HG03575 (cell line): ENCODE measurements at regions not wholly inside any gene's neighbourhood (a gene's known extent, or its start where the extent isn't known, plus 50 kb on each side); places are given as distances from the start of the nearest gene placed in this dataset.
"Not testable (repeated sequence)": the region's sequence is repeated elsewhere in the genome, so short reads cannot be mapped to it uniquely, and the experiment has no call there.

Source experiments
- ATAC-seq: cut with Tn5 transposase; IDR thresholded peaks from one replicate; pipeline ENCODE4 v1.9.1; 2021; ENCODE audit not compliant: unreplicated experiment, insufficient number of reproducible peaks, low FRiP score; ENCODE audit errors: extremely low read depth

DNA sequence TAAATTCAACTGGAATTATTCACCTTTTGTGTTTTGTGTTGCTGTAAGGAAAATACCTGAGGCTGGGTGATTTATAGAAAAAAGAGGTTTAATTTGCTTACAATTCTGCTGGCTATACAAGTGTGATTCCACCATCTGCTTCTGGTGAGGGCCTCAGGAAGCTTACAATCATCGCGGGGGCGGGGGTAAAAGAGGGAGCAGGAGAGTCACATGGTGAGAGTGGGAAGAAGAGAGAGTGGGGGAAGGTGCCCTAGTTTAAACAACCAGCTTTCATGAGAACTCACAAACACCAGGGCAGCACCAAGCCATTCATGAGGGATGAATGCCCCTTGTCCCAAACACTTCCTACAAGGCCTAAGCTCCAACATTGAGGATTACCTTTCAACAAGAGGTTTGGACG, 760.7 kb upstream of the PCDH9 start:
- no peak for ATAC-seq

DNA sequence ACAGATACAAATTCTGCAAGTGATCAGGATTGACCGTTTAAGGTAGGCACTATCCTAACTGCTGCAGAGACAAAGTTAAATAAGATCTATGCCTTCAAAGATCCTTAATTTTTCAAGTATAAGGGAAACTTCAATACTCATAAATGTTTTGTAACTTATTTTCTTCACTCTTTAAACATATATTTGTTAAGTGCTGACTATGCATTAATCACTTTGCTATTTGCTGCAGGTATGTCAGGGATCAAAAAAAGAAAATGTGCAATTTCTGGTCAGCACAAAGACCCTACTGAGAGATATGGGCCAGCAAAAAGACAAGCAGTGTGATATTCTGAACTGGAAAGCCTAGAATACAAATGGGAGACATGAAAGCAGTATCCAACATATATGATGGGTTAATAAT, 756.1 kb upstream of the PCDH9 start:
- ATAC-seq = no peak

DNA sequence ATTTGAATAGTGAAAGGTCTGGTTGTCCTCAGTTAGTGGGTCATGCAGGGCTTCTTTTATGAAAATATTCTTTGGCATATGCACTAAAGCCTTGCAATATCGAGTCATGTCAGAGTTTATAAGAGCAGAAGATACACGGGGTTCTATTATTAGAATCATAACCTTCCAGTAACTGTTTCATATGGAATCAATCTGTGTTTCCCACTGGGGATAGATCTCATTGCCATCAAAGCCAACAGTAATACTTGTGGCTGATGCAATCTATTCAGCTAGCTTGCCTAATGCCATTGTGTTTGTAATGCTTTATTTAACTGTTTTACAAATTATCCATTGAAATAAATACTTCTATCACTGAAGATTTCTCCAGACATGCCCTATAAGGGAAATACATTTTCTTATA, 746.9 kb upstream of the PCDH9 start:
- ATAC-seq = no peak

DNA sequence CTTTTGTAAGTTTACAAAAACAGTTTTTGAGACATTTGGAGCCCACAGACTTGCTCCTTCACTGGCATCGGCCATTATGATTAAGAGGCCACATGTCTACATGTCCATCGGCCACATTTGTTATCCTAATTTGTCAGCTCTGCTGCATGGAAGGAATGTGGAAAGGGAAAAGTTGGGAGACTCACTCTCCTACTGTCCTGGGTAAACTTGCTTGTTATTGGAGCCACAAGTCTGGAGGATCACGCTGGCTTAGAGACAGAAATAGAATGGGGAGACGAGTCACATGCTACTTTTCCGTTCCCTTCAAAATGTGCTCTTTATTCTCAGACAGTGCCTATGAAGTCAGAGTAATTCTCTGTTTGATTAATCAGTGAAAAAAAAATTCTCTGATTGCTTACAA, 741.2 kb upstream of the PCDH9 start:
- no peak for ATAC-seq

DNA sequence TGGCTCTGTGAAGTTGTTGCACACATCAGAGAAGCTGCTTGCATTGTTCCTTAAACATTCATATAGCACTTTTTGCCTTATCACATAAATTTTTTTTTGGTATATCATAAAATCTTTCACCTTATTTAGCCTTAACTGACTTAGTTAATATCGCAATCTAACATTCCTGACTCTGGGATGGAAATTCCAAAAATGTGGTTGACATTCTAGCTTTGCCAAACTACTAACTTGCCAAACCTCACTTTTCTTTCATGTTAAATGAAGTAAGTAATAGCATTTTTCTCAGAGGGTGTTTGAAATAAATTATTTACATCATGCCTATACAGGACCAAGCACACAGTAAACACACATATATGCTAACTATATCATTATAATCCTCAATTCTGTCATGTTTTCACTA, 736.9 kb upstream of the PCDH9 start:
- no peak for ATAC-seq

DNA sequence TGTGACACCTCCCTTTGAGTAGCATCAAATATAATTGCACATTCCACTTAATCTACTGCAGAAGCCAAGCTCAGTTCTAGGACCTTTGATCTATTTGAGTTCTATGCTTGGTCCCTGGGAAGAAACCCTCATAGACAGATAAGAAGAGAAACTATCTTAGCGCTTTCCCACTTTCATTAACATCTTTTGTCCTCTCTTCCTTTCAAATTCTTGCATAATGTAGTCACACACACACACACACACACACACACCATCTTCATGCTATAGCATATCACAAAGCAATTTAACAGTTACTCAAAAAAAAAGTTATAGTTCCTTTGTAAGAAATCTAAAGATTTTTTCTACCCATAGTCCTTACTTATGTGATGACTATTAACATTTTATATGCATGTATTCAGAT, 735.9 kb upstream of the PCDH9 start:
- ATAC-seq = no peak

DNA sequence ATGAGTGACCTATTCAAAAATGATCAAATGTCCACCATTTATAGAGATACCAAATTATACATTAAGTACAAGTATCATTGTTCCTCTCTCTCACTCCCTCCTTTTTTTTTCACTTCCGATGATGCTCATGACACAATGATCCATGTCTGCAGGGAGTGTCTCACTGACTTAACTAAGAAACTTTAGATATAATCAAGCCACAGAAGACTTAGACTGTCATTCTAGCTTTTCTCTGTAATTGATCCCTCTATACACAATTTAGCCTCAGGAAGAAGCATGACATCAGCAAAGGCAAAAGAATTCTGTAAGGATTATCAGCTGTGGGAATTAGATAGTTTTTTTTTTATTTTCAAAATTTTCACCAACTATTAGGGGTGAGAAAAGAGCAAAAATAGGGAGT, 734.9 kb upstream of the PCDH9 start:
- no peak for ATAC-seq

DNA sequence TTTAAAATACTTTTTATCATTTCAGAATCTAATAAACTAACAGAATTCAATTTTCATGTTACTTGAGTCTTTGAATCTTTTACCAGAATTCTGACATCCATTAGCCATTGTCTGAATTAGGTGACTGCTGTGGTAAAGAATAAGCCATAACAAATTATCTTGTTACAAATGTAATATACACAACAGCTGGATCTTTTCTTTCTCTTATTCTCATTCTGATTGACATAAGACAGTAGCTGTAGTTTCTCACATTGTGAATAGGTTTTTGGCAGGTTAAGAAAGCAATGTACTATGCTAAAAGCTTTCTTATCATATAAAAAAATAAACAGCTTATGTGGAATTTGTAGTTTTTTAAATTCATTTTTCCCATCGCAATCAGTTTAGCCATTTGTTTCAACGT, 734.0 kb upstream of the PCDH9 start:
- ATAC-seq = no peak

DNA sequence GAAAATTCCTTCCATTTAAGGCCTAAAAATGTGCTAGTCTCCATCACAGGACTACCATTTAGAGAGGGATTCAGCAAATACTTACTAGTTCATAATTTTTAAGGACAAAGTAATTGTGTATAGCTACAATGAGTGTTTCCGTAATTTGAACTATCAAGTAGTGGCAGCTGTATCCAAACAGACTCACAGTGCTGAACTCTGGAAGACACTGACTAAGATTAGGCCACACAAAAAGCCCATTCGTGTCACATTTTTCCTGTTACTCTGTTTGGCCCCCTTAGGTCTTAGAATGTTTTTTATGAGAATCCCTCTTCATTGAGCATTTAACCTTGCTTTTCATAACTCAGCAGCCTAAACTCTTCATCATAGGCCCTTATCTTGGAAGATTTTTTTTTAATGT, 731.2 kb upstream of the PCDH9 start:
- no peak for ATAC-seq

DNA sequence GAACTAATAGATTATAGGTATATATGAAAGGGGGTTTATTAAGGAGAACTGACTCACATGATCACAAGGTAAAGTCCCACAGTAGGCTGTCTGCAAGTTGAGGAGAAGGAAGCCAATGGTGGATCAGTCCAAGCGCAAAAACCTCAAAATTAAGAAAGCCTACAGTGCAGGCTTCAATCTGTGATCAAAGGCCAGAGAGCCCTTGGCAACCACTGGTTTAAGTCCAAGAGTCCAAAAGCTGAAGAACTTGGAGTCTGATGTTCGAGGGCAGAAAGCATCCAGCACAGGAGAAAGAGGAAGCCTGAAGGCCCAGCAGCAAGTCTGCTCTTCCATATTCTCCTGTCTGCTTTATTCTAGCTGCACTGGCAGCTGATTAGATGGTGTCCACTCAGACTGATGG, 721.3 kb upstream of the PCDH9 start:
- no peak for ATAC-seq

DNA sequence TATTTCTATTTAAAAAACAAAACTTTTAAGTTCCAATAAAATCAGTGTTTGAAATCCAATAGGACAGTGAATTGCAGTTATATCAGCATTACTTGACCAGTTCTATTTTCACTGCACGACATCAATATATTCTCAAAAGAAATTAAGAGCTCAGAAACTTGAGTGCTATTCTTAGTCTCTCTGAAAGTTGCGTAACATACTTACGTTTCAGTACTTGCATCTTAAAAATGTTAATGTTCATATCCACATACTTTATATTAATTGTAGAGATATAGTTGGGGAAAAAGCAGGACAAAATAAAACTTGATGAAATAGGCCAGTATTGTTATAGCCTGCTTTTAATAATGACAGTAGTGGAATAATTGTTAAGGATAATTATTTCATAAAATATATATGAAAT, 720.5 kb upstream of the PCDH9 start:
- ATAC-seq = no peak

DNA sequence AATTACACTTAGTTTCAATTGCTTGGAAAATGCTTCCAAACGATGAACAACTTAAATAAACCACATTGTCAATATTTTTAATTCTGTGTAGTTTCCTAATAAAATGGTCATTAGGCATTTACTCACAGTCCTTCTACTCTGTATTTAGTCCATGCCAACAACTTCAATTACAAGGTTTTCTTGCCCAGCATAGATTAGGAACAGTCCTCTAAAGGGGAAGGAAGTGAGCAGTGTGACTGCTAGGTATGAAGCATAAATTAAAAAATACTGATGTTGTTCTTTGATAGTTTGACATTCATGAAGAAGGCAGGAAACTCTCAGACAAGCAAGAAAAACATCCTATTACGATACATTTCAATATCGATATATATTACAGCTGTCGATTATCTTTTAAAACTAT, 716.0 kb upstream of the PCDH9 start:
- no peak for ATAC-seq

DNA sequence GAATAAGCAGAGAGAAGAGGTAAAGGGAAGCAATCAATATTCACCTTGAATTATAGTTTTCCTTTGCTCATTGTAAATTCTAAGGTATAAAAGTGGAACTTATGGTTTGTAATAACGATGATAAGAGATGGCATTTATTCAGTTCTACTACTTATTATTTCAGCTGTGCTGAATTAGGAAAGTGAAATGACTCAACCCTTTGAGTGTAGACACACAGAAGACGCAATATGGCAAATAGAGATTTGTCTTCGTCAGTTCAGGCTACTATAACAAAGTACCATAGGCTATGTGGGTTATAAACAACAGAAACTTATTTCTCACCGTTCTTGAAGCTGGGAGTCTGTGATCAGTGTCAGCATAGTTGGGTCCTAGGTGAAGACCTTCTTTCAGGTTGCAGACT, 713.0 kb upstream of the PCDH9 start:
- no peak for ATAC-seq

DNA sequence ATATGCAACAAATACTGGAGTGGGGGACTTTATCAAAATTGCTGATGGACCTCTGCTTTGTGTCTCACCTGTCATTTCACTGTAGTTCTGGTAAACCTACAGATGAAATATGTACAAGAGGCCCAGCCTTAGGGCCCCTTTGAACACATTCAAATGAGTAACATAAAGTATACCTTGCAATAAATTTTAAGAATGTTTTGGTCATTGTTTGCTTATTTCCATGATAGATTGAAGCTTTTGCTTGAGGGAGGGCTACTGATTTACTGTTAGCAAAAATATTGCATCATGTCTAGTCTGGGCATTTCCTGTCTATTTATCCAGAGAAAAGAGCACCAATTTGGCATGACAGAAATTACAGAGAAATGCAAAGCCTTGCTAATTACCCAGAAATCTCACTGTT, 705.5 kb upstream of the PCDH9 start:
- no peak for ATAC-seq

DNA sequence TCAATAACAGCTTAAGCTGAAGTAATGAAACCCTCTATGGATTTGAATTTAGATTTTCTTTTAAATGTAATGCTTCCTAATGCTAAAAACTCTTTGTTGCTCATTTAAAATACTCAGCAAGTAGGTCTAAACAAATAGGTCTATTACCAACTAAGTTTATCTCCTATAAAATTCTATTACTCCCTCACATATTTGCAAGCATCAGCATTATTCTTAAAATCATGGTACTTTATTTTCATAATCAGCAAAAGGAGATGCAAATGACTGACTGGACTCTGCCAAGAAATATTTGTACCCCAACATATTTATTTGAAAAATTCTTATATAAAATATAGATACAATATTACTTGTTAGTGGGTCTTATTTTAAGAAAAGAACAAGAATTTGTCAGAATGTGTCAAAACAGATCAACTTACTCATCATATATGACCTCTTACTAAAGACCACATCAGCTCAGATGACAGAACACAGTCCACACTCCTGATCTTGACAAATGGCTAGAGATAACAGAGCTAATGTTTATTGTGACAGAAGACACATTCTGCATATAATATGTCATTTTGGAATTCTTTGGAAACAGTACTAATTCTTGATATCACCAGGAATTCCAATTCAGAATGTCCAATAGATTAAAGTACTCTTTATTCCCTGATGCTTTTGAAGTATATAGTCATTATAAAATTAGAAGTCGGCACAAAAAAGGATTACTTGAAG, 704.6 kb upstream of the PCDH9 start:
- ATAC-seq = no peak

DNA sequence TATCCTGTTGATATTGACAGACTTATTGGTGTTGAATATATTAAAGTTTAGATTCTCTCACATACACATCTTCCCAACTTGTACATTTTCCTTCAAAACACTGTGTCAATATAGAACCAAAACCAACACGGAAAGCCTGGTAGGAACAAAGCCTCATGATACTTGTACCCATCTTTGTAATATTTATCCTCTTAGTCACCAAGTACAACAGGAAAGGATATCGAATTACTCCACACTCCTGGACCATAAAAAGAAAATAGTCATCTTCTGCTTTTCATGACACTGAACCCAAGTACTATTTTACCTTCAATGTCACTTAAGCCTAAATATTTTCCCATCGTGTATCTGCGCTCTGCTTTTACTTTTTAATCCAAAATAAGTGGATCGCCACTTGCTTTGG, 702.9 kb upstream of the PCDH9 start:
- no peak for ATAC-seq

DNA sequence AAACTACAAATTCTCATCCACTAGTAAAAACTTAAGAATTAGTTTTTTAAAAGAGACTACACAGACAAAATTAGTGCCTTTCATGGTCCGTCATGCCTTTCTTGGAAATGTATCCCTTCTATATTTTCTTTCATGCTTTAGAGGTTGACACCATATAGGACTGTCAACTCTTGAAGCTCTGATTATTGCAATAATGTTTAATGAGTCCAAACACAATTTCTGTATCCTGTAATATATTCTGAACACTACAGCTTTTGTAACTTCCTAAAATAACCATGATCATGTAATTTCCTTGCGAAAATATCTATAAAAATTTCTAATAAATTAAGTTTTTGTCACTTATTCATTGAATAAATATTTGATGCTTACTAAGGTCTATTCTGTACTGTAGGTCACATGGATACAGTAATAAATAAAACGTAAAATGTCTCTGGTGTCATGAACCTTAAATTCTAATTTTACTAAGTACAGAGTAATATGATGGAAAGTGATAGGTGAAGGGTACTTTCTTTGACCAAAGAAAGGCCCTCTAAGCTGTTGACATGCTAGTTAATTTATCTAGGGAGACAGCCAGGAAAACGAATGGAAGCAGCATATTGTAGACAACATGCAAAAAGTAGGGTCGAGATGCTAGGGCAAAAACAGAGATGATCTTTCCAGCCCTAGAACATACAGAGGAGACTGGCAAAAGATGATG, 687.3 kb upstream of the PCDH9 start:
- no peak for ATAC-seq

DNA sequence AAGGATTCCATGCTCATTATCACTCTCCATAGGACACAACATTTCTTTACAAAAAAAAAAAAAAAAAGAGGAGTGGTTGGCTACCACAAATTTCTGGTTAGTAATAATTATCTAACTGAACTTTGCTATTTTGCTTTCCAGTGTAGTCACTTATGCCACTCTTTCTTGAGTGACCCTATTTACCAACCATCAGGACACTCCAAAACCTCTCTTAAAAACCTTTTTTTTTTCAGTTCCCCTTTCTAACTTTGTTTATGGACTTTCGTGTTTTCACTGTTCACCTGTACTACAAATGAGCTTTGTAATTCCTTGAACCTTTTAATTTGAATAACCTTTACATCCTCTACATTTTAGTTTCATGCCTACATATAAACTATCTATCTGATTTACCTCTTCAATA, 686.5 kb upstream of the PCDH9 start:
- ATAC-seq = no peak

DNA sequence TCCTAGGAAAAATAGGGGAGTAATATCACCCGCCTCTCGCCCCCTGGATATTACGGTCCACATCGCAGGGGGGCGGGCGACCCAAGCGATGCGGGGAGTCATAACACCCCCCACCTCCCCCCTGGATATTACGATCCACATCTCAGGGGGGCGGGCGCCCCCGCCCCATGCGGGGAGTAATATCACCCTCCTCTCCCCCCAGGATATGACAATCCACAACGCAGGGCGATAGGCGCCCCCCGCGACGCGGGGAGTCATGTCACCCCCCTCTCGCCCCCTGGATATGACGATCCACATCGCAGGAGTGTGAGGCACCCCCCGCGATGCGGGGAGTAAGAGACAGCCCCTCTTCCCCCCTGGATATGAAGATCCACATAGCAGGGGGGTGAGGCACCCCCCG, 684.4 kb upstream of the PCDH9 start:
- ATAC-seq = no peak

DNA sequence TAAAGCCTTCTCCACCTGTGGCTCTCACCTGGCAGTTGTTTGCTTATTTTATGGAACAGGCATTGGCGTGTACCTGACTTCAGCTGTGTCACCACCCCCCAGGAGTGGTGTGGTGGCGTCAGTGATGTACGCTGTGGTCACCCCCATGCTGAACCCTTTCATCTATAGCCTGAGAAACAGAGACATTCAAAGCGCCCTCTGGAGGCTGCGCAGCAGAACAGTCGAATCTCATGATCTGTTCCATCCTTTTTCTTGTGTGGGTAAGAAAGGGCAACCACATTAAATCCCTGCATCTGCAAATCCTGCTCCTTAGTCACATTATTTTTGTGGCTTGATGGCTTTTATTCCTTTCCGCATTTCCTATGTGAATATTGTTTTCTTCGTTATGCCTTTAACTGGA, 672.8 kb upstream of the PCDH9 start:
- not testable (repeated sequence) for ATAC-seq

DNA sequence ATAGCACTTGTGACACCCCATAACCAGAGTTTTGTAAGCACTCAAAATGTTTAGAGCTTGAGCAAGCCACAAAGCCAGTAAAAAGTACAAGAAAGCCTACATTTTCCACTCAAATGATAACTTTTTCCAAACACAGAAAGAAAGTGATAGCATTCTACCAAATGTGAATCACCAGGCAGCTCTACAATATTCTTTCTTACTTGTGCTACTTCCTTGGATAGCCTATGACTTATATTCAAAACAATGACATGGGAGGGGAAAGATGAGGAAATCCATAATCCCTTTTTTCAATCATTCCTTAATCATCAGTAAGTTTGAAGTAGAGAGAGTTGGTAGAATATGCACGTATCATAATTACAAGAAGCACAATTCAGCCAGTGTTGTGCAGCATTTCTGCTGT, 650.8 kb upstream of the PCDH9 start:
- ATAC-seq = no peak
